GM20000 (cell line): ENCODE measurements at regions not wholly inside any gene's neighbourhood (a gene's known extent, or its start where the extent isn't known, plus 50 kb on each side); places are given as distances from the start of the nearest gene placed in this dataset.

ENCODE experiments used
- DNase-seq: peaks from one replicate; pipeline ENCODE4 v3.0.0; 2012; ENCODE audit warnings: low spot score
- TF ChIP-seq, protein P1 (sequence below): IDR thresholded peaks from 2 replicates; pipeline ENCODE4 v1.5.1; 2012; ENCODE audit warnings: mild to moderate bottlenecking, control low read depth; ENCODE audit errors: extremely low read depth, missing control alignments

GRCh38 chr12:4108803-4109345 is 164.7 kb upstream of the CCND2 start:
- TF ChIP-seq, protein P1, sequence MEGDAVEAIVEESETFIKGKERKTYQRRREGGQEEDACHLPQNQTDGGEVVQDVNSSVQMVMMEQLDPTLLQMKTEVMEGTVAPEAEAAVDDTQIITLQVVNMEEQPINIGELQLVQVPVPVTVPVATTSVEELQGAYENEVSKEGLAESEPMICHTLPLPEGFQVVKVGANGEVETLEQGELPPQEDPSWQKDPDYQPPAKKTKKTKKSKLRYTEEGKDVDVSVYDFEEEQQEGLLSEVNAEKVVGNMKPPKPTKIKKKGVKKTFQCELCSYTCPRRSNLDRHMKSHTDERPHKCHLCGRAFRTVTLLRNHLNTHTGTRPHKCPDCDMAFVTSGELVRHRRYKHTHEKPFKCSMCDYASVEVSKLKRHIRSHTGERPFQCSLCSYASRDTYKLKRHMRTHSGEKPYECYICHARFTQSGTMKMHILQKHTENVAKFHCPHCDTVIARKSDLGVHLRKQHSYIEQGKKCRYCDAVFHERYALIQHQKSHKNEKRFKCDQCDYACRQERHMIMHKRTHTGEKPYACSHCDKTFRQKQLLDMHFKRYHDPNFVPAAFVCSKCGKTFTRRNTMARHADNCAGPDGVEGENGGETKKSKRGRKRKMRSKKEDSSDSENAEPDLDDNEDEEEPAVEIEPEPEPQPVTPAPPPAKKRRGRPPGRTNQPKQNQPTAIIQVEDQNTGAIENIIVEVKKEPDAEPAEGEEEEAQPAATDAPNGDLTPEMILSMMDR, result no peak
- no peak for DNase-seq

DNA sequence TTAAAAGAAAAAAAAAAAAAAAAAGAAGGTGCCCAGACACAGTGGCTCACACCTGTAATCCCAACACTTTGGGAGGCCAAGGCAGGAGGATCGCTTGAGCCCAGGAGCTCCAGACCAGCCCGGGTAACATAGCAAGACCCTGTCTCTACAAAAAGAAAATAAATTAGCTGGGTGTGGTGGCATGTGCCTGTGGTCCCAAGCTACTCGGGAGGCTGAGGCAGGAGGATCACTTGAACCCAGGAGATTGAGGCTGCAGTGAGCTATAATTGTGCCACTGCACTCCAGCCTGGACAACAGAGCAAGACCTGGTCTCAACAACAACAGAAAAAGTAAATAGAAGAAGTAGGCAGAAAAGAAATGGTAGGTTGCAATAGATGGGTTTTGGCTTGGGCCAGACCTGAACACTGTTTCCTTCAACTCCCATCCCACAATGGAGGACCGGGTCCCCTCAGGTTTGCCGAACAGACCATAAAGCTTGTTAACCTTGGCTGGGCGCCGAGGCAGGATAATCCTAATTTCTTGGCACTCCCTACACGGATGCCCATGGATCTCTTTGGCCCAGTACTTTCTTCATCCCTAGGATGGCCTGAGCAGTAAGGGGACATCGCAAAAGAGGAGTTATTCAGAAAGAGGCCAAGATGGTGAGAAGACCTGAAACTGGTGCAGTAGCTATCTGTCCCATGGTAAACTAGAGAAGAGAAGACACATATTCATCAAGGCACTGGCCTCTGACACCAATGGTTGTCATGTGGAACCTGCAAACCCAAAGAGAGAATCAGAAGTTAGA is 165.5 kb upstream of the CCND2 start:
- TF ChIP-seq, protein P1, result no peak
- no peak for DNase-seq

DNA sequence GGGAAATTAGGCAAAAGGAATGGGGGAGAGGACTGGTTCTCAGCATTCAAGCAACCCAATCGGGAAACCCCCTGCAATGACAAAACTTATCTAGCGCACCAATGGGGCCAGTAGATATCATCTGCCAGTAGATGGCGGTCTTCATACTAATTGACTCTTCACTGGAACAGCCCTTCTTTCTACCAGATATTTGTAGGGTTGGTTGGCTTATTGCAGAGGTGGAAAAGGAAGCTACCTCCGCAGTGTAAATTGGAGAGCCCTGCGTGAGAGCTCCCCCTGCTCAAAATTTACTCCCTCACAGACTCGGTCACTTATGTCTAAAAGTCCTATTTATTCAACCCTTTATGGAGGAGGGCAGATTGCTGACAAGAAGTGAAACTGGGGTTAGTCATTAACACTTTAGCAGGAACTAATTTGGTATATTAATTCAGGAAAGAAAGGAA is 166.1 kb upstream of the CCND2 start:
- DNase-seq, result peak; percentile 79

GRCh38 chr12:4106621-4107020 is 166.9 kb upstream of the CCND2 start:
- TF ChIP-seq, protein P1, result no peak
- no peak for DNase-seq

More for the DNA sequence above, 166.1 kb upstream of the CCND2 start:
- TF ChIP-seq, protein P1, result peak; percentile 78

- TF ChIP-seq, protein P1, result no peak
These were observed 168.8 kb upstream of the CCND2 start for GRCh38 chr12:4104722-4105244.

DNA sequence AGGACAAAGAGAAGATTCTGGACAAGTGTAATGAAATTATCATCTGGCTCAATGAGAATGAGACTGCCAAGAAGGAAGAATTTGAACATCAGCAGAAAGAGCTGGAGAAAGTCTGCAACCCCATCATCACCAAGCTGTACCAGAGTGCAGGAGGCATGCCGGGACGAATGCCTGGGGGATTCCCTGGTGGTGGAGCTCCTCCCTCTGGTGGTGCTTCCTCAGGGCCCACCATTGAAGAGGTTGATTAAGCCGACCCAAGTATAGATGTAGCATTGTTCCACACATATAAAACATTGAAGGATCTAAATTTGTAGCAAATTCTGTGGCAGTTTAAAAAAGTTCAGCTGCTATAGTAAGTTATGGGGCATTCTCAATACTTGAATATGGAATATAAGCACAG is 174.3 kb upstream of the CCND2 start:
- TF ChIP-seq, protein P1, result no peak
- DNase-seq, result no peak

More at GRCh38 chr12:4104722-4105244, 168.8 kb upstream of the CCND2 start:
- DNase-seq, result no peak
